HL-60 (cell line): ENCODE measurements at regions not wholly inside any gene's neighbourhood (a gene's known extent, or its start where the extent isn't known, plus 50 kb on each side); places are given as distances from the start of the nearest gene placed in this dataset.

ENCODE experiments used
- DNase-seq, 2 experiments: peaks; one replicate each; pipeline ENCODE4 v3.0.0-alpha.2; 2010 to 2020; ENCODE audit warnings: low read depth in 1 of 2, low spot score in 1 of 2
- H3K27ac ChIP-seq: fragments of 250-450 bp; sonication (Bioruptor Pico); replicated peaks from 2 replicates; pipeline ENCODE4 v1.5.1; 2020; ENCODE audit warnings: mild to moderate bottlenecking, moderate library complexity
- H3K27me3 ChIP-seq: fragments of 250-450 bp; sonication (Bioruptor Pico); 2 replicates; pipeline ENCODE4 v1.5.1; 2021; ENCODE audit warnings: mild to moderate bottlenecking, moderate library complexity; ENCODE audit not compliant: insufficient read depth, poor library complexity, severe bottlenecking
- H3K4me3 ChIP-seq: replicated peaks from 2 replicates; pipeline ENCODE4 v1.5.1; 2011; ENCODE audit warnings: mild to moderate bottlenecking, control low read depth, low read length; ENCODE audit not compliant: insufficient read depth
- CTCF ChIP-seq: IDR thresholded peaks from one replicate; pipeline ENCODE4 v1.5.1; 2011; ENCODE audit warnings: low read length, control low read depth, inconsistent platforms; ENCODE audit not compliant: insufficient read depth
- GABPA ChIP-seq: IDR thresholded peaks from 2 replicates; pipeline ENCODE4 v1.6.1; 2012; ENCODE audit warnings: low read depth
- POLR2AphosphoS5 ChIP-seq: IDR thresholded peaks from 2 replicates; pipeline ENCODE4 v1.6.1; 2012; ENCODE audit warnings: low read depth
- REST ChIP-seq: IDR thresholded peaks from 2 replicates; pipeline ENCODE4 v1.6.1; 2012; ENCODE audit warnings: low read depth; ENCODE audit not compliant: insufficient replicate concordance
- SPI1 ChIP-seq: IDR thresholded peaks from 2 replicates; pipeline ENCODE4 v1.6.1; 2012; ENCODE audit warnings: low read depth, mild to moderate bottlenecking, borderline replicate concordance

GRCh38 chr9:107928701-107929371, 439.3 kb upstream of the KLF4 start:
- TF ChIP-seq GABPA = no peak
- no peak for TF ChIP-seq REST
- Histone ChIP-seq H3K27me3 (no peaks in the 10 kb centered on the region), H3K27ac (no peak overlapping the region), H3K4me3 (no peak overlapping the region)
- DNase-seq = no peak

GRCh38 chr9:107927276-107927675, 437.7 kb upstream of the KLF4 start:
- TF ChIP-seq SPI1 = no peak
- no peak for TF ChIP-seq REST
- TF ChIP-seq CTCF = no peak
- TF ChIP-seq GABPA = no peak
- TF ChIP-seq POLR2AphosphoS5 = no peak
- DNase-seq = no peak

GRCh38 chr9:107925749-107926297, 436.3 kb upstream of the KLF4 start:
- Histone ChIP-seq H3K27ac (no peak overlapping the region), H3K27me3 (no peaks in the 10 kb centered on the region), H3K4me3 (no peak overlapping the region)
- TF ChIP-seq GABPA (no peak), CTCF (no peak), POLR2AphosphoS5 (no peak), SPI1 (no peak), REST (no peak)
- DNase-seq = no peak

More at GRCh38 chr9:107927276-107927675, 437.7 kb upstream of the KLF4 start:
- no peaks in the 10 kb centered on the region for H3K27me3 ChIP-seq
- H3K27ac ChIP-seq = no peak overlapping the region
- no peak overlapping the region for H3K4me3 ChIP-seq
